ENCODE measurements at regions not wholly inside any gene's neighbourhood (a gene's known extent, or its start where the extent isn't known, plus 50 kb on each side); places are given as distances from the start of the nearest gene placed in this dataset.
"Not testable (repeated sequence)": the region's sequence is repeated elsewhere in the genome, so short reads cannot be mapped to it uniquely, and the experiment has no call there.

- no peak for DNase-seq (ENCODE audit: low read depth)
- TF ChIP-seq CTCF (IDR thresholded peaks at IDR 0.05; ENCODE audit: insufficient read depth, low read depth, low read length, missing control alignments) = no peak
- no peak overlapping the region for H3K4me3 ChIP-seq (ENCODE audit: low read depth, low read length)
Measured at GRCh38 chr13:97885641-97886040, 67.8 kb upstream of the IPO5 start.

GRCh38 chr13:97889803-97890202, 63.7 kb upstream of the IPO5 start:
- DNase-seq (ENCODE audit: low read depth) = no peak
- no peak for TF ChIP-seq CTCF (IDR thresholded peaks at IDR 0.05; ENCODE audit: insufficient read depth, low read depth, low read length, missing control alignments)
- H3K4me3 ChIP-seq (ENCODE audit: low read depth, low read length) = no peak overlapping the region

GRCh38 chr13:97890573-97890972, 62.9 kb upstream of the IPO5 start:
- no peak for TF ChIP-seq CTCF (IDR thresholded peaks at IDR 0.05; ENCODE audit: insufficient read depth, low read depth, low read length, missing control alignments)
- DNase-seq (ENCODE audit: low read depth) = no peak
- H3K4me3 ChIP-seq (ENCODE audit: low read depth, low read length) = no peak overlapping the region

- DNase-seq (ENCODE audit: low read depth); H3K4me3 ChIP-seq (ENCODE audit: low read depth, low read length): not testable (repeated sequence)
Measured at GRCh38 chr13:97891964-97892363, 61.5 kb upstream of the IPO5 start.

GRCh38 chr13:97892717-97893116, 60.8 kb upstream of the IPO5 start:
- no peak for DNase-seq (ENCODE audit: low read depth)
- TF ChIP-seq CTCF (IDR thresholded peaks at IDR 0.05; ENCODE audit: insufficient read depth, low read depth, low read length, missing control alignments) = no peak
- no peak overlapping the region for H3K4me3 ChIP-seq (ENCODE audit: low read depth, low read length)

GRCh38 chr13:97895383-97895782, 58.1 kb upstream of the IPO5 start:
- no peak overlapping the region for H3K4me3 ChIP-seq (ENCODE audit: low read depth, low read length)
- TF ChIP-seq CTCF (IDR thresholded peaks at IDR 0.05; ENCODE audit: insufficient read depth, low read depth, low read length, missing control alignments) = no peak
- no peak for DNase-seq (ENCODE audit: low read depth)

- no peak overlapping the region for H3K4me3 ChIP-seq (ENCODE audit: low read depth, low read length)
- DNase-seq (ENCODE audit: low read depth) = no peak
- TF ChIP-seq CTCF (IDR thresholded peaks at IDR 0.05; ENCODE audit: insufficient read depth, low read depth, low read length, missing control alignments) = no peak
Measured at GRCh38 chr13:97896446-97896845, 57.0 kb upstream of the IPO5 start.

GRCh38 chr13:97901716-97902115, 51.8 kb upstream of the IPO5 start:
- DNase-seq (ENCODE audit: low read depth) = no peak
- H3K4me3 ChIP-seq (ENCODE audit: low read depth, low read length) = no peak overlapping the region
- TF ChIP-seq CTCF (IDR thresholded peaks at IDR 0.05; ENCODE audit: insufficient read depth, low read depth, low read length, missing control alignments) = no peak
